Ovary (tissue), 7 donors: ENCODE measurements at regions not wholly inside any gene's neighbourhood (a gene's known extent, or its start where the extent isn't known, plus 50 kb on each side); places are given as distances from the start of the nearest gene placed in this dataset.

Source experiments
- DNase-seq, 5 donors: peaks; one replicate each; pipeline ENCODE4 v3.0.0-alpha.2; 2019 to 2020
- H3K27ac ChIP-seq, 2 donors: fragments of 200-600 bp; one replicate each; pipeline versions ENCODE4 v1.5.1 to v1.8.0; 2019 to 2022
- H3K27me3 ChIP-seq: fragments of 200-600 bp; one replicate; pipeline ENCODE4 v1.8.0; 2022
- H3K36me3 ChIP-seq: fragments of 200-600 bp; sonication (generic); one replicate; pipeline ENCODE4 v1.5.1; 2019
- H3K4me1 ChIP-seq: one replicate; pipeline ENCODE4 v1.8.1; 2013; ENCODE audit warnings: mild to moderate bottlenecking, moderate library complexity; ENCODE audit not compliant: insufficient read depth
- H3K4me3 ChIP-seq: fragments of 200-600 bp; sonication (generic); one replicate; pipeline ENCODE4 v1.5.1; 2017
- H3K9me3 ChIP-seq, 2 donors: fragments of 200-600 bp in 1 of 2; sonication (generic) in 1 of 2; one replicate each; pipeline versions ENCODE4 v1.5.1 to v1.8.1; 2013 to 2019; ENCODE audit warnings: mild to moderate bottlenecking in 1 of 2, moderate library complexity in 1 of 2
- EP300 ChIP-seq: sonication (generic); formaldehyde crosslinking; IDR thresholded peaks from one replicate; pipeline ENCODE4 v1.6.1; 2017; ENCODE audit warnings: antibody characterized with exemption
- POLR2A ChIP-seq: fragments of 450-650 bp; IDR thresholded peaks from one replicate; pipeline ENCODE4 v1.6.1; 2017; ENCODE audit warnings: antibody characterized with exemption, mild to moderate bottlenecking, moderate library complexity
- whole genome bisulfite sequencing, 3 donors: extraction: QIAGEN DNeasy Blood & Tissue Kit in 1 of 3; methylation state at CpG; one replicate each; pipeline versions ENCODE4 v1.1.5 to v1.1.7; 2013 to 2017; 5-methylcytosine and 5-hydroxymethylcytosine counted together
- intact Hi-C, 4 donors: fragments of 100-400 bp; cut with DNase I; formaldehyde crosslinking; loops; one replicate each; pipeline versions ENCODE4 v1.11.0 to v1.15.1; 2022 to 2023
- TF ChIP-seq, protein P1 (sequence below), 3 donors: fragments of 450-650 bp in 2 of 3; fragments of 200-600 bp in 1 of 3; IDR thresholded peaks; one replicate each; pipeline versions ENCODE4 v1.5.1 to v1.8.0; 2016 to 2022; ENCODE audit warnings: antibody characterized with exemption in 3 of 3, mild to moderate bottlenecking in 1 of 3
- donor health status: DM: no; HTN: no; CAD: no; lungs with moderate emphysema.
- donor health status: DM: no; HTN: no; CAD: no.
- donor health status: Bipolar disorder and iron deficiency.
- donor health status: DM: no; HTN: no; CAD: no.
- donor health status: DM: yes; HTN: yes; CAD: no.

DNA sequence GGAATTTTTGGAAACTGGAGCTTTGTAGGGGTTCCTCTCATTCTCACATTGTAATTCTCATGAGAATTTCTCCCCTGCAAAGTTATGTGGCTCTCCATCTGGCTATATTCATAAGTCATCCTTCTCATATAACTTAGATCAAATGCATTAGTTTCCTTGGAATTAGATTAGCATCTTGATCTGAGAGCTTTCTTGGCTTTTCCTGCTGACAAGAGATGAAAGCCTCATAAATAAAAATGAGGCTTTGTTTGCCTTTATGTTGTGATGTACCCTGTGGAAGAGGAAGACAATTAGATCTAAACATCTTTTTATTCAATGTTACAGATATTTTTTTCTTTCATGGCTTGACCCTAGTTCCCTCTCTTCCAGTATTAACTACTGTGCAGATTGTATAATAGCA, 165.4 kb upstream of the ZPLD1 start:
- intact Hi-C loops, result no loop called here
- DNase-seq, result no peak
- TF ChIP-seq POLR2A, result no peak
- no peak for TF ChIP-seq EP300
- TF ChIP-seq, protein P1, sequence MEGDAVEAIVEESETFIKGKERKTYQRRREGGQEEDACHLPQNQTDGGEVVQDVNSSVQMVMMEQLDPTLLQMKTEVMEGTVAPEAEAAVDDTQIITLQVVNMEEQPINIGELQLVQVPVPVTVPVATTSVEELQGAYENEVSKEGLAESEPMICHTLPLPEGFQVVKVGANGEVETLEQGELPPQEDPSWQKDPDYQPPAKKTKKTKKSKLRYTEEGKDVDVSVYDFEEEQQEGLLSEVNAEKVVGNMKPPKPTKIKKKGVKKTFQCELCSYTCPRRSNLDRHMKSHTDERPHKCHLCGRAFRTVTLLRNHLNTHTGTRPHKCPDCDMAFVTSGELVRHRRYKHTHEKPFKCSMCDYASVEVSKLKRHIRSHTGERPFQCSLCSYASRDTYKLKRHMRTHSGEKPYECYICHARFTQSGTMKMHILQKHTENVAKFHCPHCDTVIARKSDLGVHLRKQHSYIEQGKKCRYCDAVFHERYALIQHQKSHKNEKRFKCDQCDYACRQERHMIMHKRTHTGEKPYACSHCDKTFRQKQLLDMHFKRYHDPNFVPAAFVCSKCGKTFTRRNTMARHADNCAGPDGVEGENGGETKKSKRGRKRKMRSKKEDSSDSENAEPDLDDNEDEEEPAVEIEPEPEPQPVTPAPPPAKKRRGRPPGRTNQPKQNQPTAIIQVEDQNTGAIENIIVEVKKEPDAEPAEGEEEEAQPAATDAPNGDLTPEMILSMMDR (IDR thresholded peaks at IDR 0.05), result no peak
- no peaks in the 10 kb centered on the region for H3K27me3 ChIP-seq
- H3K27ac ChIP-seq, result no peak overlapping the region
- no peaks in the 10 kb centered on the region for H3K9me3 ChIP-seq
- H3K4me1 ChIP-seq, result no peaks in the 10 kb centered on the region
- H3K4me3 ChIP-seq, result no peak overlapping the region
- no peaks in the 10 kb centered on the region for H3K36me3 ChIP-seq

DNA sequence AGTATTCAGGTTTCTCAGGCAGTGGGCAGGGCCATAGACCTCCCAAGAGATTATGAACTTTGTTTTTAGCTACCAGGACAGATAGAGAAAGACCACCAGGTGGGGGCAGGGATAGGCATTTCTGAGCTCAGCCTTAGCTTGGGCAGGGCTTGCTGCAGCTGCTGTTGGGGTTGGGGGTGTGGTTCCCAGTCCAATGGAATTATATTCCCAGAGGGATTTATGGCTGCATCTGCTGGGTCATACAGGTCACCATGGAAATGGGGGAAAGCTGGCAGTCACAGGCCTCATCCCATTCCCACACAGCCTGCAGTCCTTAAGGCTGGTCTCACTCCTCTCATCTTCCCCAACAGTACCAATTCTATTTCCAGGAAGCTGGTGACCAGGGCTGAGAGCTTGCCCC, 144.6 kb upstream of the ZPLD1 start:
- no peak for TF ChIP-seq EP300
- TF ChIP-seq, protein P1 (IDR thresholded peaks at IDR 0.05), result no peak
- TF ChIP-seq POLR2A, result no peak
- DNase-seq, result no peak
- no peaks in the 10 kb centered on the region for H3K9me3 ChIP-seq
- no peak overlapping the region for H3K4me3 ChIP-seq
- H3K36me3 ChIP-seq, result no peaks in the 10 kb centered on the region
- intact Hi-C loops, result no loop called here
- H3K4me1 ChIP-seq, result no peaks in the 10 kb centered on the region
- H3K27me3 ChIP-seq, result no peaks in the 10 kb centered on the region
- no peak overlapping the region for H3K27ac ChIP-seq

DNA sequence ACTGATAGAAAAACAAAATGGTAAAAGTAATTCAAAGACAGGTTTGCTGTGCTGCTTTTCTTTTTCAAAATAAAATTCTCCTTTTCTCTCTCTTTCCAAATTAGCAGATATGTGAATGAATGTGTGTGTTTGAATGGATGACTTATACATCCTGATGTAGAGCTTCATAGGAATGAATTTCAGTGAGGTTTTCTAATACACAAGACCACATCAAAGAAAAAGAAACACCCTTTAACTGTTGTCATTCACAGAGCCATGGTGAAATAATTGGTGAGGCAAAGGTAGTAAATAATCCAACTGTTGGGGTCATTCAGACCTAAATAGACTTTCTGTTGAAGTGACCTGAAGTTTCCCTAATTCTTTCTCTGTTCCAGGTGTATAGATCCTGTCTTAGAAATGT, 139.1 kb upstream of the ZPLD1 start:
- no peak overlapping the region for H3K27ac ChIP-seq
- DNase-seq, result no peak
- H3K36me3 ChIP-seq, result no peaks in the 10 kb centered on the region
- H3K27me3 ChIP-seq, result no peaks in the 10 kb centered on the region
- H3K4me3 ChIP-seq, result no peak overlapping the region
- H3K4me1 ChIP-seq, result no peaks in the 10 kb centered on the region
- no peaks in the 10 kb centered on the region for H3K9me3 ChIP-seq
- TF ChIP-seq EP300, result no peak
- intact Hi-C loops, result no loop called here

DNA sequence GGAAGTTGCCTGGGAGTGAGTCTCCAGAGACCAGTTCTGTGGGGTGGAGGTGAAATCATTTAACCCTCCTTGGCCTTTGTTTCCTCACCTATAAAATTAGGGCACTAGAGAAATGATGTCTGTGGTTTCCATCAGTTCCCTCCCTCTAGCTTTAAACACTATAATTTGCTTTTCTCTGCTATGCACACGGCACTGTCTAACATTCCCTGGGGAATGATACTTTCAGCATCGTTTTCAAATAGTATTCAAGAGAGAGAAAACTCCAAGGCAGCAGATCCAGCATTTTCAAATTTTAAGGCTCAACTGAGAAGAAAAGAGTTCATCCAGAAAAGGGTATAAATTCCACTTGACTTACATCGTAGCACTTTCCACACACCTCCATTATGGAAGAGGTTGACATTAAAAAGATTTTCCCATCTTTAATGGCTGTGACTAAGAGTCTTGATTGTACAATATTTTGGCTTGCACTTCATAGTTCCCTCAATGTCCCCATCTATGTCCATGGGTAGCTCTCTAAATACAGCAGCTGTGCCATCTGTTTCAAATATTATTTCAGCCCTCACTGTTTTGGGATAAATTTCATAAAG, 137.7 kb upstream of the ZPLD1 start:
- Histone ChIP-seq H3K36me3 (no peaks in the 10 kb centered on the region), H3K27me3 (no peaks in the 10 kb centered on the region), H3K9me3 (no peaks in the 10 kb centered on the region), H3K4me3 (no peak overlapping the region), H3K4me1 (no peaks in the 10 kb centered on the region), H3K27ac (no peak overlapping the region)
- TF ChIP-seq POLR2A (no peak), EP300 (no peak)
- TF ChIP-seq, protein P1 (IDR thresholded peaks at IDR 0.05), result no peak
- intact Hi-C loops, result no loop called here
- WGBS, 3 donors, result 60 to 71% (median 66%) methylated on average over 3 of the region's 3 CpGs
- DNase-seq, result no peak

DNA sequence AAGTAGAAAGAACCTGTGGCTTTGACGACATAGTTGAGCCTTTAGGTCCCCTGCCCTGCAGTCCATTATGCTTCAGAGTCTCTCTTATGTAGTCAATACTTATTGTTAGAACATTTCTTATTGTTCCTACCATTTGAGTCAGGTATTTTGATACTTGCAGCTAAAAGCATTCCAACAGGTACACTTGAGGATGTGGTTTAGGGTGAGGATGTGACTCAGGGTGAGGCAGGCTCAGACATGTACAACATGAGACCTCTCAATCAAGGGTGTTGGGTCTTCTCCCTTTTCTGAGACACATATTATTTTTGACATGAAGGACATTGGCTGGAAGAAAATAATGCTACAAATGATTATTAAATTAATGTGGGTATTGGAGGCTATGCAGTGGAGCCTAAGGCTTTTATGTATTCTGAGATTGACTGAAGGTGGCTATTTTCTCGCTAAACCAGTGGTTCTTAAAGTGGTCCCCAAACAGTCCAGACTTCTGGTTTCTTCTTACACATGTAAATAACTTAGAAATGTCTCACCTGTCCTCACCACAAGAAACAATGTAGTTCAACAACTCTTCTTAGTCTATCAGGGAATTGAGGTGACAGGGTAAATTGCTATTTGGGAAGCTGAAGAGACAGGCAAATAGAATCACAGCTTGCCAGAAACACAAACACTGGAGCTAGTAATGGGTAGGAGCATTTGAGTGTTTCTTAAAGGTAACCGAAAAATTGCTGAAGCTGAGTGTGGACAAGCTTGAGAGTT, 135.5 kb upstream of the ZPLD1 start:
- Histone ChIP-seq H3K27ac (no peak overlapping the region), H3K4me3 (no peak overlapping the region), H3K27me3 (no peaks in the 10 kb centered on the region), H3K36me3 (no peaks in the 10 kb centered on the region), H3K9me3 (no peaks in the 10 kb centered on the region), H3K4me1 (no peaks in the 10 kb centered on the region)
- intact Hi-C loops, result no loop called here
- TF ChIP-seq POLR2A, result no peak
- TF ChIP-seq EP300, result no peak
- TF ChIP-seq, protein P1 (IDR thresholded peaks at IDR 0.05), result no peak
- no peak for DNase-seq
- 85 to 90% (median 90%) methylated on average over 3 of the region's 3 CpGs for WGBS, 3 donors
